ENCODE measurements at regions not wholly inside any gene's neighbourhood (a gene's known extent, or its start where the extent isn't known, plus 50 kb on each side); places are given as distances from the start of the nearest gene placed in this dataset.

DNA sequence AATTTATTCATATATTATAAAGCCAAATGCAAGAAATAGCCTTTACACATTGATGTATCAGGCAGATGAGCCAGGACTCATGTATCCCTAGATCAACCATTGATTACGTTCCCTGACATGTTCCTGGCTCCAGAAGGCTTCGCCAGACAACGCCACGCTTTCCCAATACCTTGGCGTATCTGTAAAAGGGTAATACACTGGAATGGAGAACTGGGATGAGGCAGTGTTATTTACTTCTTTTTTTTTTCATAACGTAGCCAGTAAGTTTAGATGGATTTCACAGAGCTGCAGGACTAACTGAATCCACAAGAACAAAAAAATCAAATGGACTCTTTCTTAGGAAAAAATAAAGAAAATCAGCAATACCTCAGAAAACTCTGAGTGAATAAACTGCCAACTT lies 588.1 kb upstream of the SEMA3D start:
- DNase-seq = no peak

DNA sequence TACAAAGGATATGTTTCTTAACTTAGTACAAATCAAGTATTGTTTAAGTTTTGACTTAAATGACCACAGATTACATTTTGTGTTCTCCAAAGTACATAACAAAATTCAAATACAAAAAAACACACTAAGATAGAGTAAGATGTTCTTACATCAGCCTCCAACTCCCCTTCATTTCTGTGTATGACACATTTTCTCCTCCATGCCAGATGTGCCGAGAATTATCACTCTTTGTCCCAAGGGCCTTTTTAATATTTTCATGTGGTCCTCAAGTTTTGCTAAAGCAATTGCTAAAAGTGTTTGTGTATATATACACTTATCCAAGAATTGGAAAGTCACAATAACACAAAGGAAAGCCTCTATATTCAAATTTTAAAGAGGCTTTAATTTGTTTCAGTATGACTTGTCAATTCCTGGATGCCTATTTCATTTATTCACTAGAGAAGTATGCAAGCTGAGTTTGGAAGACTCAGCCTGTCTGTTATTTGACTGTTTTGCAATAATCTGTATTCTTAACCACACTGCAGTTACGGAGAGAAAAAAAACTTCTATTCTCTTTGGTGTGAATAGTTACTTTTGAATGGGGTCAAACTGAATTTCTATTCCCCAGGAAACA lies 586.4 kb upstream of the SEMA3D start:
- no peak for DNase-seq

DNA sequence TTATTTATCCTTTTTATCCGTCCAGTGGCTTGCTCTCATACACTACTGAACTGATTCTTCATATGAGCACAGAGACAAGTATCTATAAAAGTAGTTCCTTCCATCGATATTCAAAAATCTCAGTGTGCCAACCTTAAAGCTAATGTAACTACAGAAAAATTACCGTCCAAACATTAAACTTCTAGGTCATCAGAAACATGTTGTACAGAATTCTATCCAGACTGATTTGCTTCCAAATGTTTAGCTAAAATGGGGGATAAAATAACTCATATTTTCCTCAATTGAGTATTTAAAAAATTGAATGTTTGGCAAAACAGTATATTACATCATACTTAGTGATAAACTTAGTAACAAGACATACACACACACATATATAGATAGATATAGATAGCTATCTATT lies 584.7 kb upstream of the SEMA3D start:
- DNase-seq = no peak

DNA sequence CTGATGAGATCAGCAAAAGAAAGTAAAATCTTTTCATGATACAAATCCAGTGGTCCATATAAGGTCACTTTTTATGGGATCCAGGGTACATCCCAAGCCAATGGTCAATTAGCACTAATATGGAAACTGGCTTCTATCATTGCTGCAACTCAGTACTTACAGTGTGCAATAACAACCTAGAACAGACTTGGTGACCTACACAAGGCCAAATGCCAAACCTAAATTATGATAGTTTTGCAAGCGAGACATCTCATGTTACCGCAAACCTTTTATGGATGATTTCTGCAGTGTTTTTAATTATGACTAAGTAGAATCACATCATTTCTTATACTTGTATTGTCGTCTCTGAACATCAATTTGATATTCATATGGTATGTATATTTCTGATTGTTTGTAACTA lies 583.5 kb upstream of the SEMA3D start:
- no peak for DNase-seq

DNA sequence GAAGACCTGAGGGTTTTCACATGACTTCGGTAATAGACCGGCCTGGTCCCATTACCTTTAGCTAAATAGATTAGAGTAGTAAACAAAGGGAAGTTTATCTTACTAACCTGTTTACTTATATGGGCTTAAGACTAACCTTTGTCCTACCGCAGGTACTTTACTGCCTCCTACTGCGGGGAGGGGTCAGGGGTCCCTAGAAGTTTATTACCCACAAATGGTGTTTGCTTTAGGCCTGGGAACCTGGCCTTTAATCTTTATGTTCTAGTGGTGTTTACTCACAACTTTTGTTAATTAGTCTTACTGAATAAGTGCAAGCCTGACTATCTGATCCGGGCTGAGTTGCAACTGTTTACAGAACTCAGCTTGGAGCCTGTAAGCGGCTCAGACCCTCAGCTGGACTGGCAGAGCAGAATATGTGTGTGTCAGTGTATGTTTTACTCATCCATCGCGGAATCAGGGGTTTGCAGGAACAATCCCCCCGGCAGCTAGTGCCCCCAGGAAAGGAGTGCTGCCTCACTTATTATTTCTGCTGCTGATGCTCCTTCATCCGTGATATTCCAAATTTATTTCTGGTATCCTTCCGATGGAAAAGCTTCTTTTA lies 578.9 kb upstream of the SEMA3D start:
- DNase-seq = no peak

DNA sequence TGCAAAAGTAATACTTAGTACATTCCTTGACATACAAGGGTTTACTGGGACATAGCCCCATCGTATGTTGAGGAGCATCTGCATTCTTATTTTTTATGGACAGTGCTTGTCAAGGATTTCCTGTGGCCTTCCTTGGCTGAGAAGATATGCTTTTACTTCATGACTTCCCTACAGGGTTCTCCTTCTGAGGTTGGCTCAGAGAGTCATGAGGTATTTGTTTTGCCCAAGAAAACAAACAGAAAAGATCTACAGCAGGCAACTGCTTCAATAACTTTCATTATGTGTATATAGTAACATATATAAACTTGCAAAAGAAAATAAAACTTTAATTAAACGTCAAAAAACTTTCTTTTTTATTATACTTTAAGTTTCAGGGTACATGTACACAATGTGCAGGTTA lies 577.2 kb upstream of the SEMA3D start:
- DNase-seq = no peak

GRCh38 chr7:85757348-85757747 lies 570.5 kb upstream of the SEMA3D start:
- DNase-seq = no peak

DNA sequence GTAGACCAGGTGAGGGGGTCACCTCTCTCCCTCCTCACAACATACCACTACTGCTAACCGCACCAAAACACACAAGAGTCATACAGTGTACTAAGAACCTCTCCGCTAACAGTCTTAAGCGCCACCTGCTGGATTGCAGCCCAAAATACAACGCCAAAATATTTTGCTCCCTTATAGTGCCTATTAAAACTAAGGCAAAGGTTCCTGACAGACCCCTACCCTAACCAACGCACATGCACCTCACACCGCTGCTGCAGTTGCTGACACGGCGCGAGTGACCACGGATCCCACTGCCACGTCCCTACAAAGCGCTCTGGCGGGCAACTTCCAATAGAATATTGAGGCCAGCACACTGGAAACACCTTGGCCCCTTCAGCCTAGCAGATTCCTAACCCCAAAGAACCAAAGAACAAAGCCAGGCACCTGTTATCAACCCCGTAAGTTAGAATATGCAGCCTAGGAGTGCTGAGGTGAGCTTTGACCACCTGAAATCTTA lies 563.6 kb upstream of the SEMA3D start:
- no peak for DNase-seq

DNA sequence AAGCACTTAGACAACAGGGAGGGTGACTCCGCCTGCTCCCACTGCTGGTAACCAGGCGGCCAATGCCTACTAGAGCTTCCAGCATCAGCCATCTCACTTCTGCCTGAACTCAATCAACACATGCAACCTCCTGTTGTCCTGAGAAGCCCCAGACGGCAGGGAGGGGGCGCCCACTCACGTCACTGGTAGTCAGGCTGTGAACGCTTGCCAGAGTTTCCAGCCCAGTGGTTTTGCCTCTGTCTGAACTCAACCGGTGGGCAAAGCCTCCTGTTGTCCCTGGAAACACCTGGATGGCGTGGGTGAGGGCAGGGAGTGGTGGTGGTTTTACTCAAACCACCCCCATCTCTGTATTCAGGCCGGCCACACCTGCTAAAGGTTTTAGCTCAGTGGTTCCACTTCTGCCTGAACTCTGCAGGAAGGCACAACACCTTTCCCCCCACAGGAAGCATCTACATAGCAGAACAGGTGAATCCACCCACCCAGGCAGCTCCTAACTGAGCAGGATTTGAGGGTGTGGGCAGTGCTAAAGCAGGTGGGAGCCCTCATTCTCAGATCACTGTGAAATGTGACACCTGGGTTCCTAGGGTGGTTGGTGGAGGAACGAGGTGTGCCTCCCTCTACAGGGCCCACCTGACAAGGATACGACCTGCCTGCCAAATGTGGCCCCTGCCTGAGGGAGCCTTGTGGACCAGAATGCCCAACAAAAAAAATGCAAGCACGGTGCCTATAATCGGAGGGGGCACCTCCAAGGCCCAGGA lies 563.0 kb upstream of the SEMA3D start:
- no peak for DNase-seq

- no peak for DNase-seq
Observed at GRCh38 chr7:85748861-85749260, 562.0 kb upstream of the SEMA3D start.

GRCh38 chr7:85737426-85737825 lies 550.6 kb upstream of the SEMA3D start:
- DNase-seq = no peak

GRCh38 chr7:85736085-85736484 lies 549.2 kb upstream of the SEMA3D start:
- no peak for DNase-seq

DNA sequence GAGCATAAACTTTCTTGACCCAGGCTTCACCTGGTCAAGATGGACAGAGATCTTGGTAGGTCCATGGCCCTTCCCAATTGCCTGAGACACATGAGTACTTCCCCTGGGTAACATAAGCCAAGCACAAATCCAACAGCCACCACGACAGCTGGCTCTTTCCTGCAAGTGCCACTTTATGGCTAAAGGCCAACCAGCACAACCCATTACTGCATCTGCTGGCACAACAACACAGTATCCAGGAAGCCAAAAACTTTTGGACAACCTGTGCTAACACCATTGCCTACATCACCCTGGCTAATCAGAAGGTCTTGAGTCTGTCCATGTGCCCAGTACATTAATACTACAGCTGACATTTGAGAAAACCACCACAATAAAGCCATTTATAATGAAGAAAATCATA lies 548.0 kb upstream of the SEMA3D start:
- no peak for DNase-seq

- DNase-seq = no peak
Observed at GRCh38 chr7:85733169-85733915, 546.5 kb upstream of the SEMA3D start.

DNA sequence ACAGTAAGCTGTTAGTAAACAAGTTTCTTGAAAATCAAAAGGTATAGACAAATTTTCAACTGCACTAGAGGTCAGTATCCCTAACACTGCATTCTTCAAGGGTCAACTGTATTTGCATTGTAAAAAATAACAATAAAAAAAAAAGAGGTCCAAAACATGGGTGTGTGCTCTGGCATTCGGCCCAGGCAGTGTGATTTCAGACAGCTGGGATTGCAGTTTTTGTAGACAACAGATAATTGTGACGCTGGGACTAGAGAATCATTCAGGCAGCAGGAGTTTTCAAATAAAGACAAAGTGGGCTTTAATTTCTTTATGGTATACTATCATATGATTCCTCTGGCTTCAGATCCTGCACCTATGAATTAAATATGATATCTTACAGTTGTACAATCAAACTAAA lies 543.2 kb upstream of the SEMA3D start:
- DNase-seq = no peak

GRCh38 chr7:85725026-85725425 lies 538.2 kb upstream of the SEMA3D start:
- DNase-seq = no peak

- DNase-seq = no peak
Observed at GRCh38 chr7:85719981-85720953, 533.4 kb upstream of the SEMA3D start.

GRCh38 chr7:85716353-85716752 lies 529.5 kb upstream of the SEMA3D start:
- no peak for DNase-seq

- DNase-seq = no peak
Observed at GRCh38 chr7:85714951-85715350, 528.1 kb upstream of the SEMA3D start.

DNA sequence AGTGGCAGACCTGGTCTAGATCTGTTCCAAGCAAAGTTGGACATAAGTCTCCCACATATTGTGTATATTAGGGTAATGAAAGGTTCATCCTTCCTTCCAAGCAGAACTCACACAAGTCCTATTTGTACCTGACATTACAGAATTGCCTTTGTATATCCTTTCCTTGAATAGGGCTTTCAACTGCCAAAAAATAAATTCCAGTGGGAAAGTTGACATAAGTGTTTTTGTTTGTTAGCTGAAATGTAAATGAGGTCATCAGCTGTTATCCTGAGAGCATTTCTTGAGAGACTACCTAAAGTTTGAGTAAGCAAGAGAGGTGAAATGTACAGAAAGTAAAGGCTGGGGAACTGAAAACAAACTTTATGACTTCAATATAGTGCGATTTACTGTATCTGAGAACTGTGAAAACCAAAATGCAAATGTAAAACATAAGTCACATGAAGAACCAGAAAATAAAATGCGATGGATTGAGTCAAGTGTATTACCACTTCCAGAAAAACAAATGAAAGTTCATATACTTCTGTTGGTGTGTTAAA lies 527.3 kb upstream of the SEMA3D start:
- DNase-seq = no peak

GRCh38 chr7:85713171-85713570 lies 526.3 kb upstream of the SEMA3D start:
- no peak for DNase-seq

- no peak for DNase-seq
Observed at GRCh38 chr7:85711894-85712293, 525.0 kb upstream of the SEMA3D start.
